ENCODE measurements at regions not wholly inside any gene's neighbourhood (a gene's known extent, or its start where the extent isn't known, plus 50 kb on each side); places are given as distances from the start of the nearest gene placed in this dataset.
"Not testable (repeated sequence)": the region's sequence is repeated elsewhere in the genome, so short reads cannot be mapped to it uniquely, and the experiment has no call there.

DNA sequence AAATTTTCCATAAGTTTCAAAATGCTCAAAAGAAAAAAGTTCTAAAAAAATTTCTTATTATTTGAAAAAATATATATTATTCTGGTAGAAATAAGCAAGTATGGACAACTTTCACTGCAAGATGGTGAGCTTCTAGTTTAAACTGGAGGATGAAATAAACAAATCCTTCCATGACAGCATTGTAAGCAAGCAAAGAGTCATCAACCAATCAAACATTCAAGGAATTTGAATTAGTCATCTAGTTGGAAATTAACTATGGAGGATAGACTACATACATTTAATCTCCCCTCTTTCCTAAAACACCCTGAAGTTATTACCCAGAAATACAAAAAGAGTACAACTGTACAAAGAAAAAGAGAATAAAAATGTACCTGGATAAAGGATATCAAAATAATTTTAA, 51.0 kb upstream of the IRX5 start:
- no peak for DNase-seq (ENCODE audit: low read depth)

DNA sequence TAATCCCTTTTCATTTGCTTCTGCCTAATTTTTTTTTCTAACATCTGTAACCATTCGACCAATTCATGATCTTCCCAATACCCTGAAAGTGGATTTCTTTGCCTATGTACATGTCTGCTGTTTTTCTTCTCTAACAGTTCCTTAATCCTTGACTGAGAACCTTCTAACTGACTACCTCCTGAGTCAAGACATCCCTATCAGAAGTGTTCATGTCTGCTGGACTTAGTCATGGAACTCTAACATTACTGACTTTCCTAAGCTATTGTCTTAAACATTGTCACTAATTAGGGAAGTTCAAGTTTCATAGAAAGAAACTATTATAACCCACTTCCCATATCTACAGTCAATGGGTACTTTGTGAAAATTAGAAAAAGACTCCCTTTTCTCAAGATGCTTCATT, 52.4 kb upstream of the IRX5 start:
- no peak for DNase-seq (ENCODE audit: low read depth)

DNA sequence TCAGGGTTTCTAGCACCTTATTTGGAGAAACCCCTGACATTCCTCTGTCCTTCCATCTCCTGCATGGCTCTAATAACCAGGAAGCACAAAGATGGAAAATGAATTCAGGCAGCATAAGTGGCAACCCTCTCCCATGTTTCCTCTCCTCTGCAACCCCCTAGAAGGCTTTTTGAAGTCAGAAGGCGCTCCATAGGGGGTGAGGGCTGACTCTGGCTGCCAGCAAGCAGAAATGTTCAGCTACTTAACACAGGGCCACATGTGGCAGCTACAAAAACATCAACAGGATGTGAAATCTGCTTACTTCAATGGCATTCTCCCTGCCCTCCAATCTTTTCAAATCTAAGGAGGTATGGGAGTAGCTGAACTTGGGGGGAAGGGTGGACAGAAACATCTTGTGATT, 55.2 kb upstream of the IRX5 start:
- no peak for DNase-seq (ENCODE audit: low read depth)

DNA sequence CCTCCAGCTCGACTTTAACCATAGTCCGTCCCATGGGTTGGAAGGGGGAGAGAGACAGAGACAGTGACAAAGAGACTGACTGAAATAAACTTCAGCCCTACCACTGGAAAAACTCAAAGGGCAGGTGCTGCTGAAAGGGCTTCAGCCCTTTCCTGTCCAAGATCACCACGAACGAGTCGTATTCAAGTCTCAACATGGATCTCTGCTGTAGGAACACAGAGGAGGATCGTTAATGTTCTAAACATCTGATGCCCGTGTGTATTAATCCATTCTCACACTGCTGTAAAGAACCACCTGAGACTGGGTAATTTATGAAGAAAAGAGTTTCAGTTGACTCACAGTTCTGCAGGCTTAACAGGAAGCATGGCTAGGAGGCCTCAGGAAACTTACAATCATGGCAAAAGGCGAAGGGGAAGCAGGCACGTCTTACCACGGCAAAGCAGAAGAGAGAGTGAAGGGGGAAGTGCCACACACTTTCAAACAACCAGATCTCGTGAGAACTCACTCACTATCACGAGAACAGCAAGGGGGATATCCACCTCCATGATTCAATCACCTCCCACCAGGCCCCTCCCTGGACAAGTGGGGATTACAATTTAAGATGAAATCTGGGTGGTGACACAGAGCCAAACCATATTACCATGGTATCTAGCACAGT, 56.8 kb upstream of the IRX5 start:
- DNase-seq (ENCODE audit: low read depth): not testable (repeated sequence)

DNA sequence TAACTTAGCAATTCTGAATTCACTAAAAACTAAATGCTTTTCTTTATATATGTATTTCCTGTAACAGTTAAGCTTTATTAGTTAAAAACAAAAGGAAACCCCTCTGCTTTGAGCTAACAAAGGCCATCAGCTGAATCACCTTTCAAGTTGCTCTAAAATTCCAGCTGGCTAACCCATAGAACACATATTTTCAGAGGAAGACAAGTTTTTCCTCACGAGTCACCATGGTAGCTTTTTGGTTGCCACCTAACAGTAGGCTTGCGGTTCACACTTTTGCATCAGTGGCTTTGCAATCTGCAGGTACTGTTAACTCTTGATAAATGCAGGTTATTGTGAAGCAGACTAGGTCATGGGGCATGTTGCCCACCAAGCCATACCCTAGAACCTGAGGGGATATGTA, 57.6 kb upstream of the IRX5 start:
- no peak for DNase-seq (ENCODE audit: low read depth)

DNA sequence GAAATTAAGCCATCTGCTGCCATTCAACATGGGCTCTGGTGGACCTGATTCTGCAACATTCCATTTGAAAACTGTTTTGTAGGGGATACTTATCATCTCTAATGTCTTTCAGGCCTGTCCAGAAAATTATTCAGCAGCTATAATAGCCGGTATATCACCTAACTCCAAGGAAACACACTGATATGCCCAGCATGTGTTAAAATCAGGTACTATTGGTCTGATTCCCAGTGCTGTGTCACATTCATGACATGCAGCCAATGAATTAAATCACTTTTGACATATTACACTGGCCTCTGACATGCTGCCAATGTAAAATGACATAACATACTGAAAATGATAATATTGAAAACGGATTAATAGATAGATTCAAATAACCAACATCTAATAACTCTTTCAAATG, 60.5 kb upstream of the IRX5 start:
- DNase-seq (ENCODE audit: low read depth): no peak

DNA sequence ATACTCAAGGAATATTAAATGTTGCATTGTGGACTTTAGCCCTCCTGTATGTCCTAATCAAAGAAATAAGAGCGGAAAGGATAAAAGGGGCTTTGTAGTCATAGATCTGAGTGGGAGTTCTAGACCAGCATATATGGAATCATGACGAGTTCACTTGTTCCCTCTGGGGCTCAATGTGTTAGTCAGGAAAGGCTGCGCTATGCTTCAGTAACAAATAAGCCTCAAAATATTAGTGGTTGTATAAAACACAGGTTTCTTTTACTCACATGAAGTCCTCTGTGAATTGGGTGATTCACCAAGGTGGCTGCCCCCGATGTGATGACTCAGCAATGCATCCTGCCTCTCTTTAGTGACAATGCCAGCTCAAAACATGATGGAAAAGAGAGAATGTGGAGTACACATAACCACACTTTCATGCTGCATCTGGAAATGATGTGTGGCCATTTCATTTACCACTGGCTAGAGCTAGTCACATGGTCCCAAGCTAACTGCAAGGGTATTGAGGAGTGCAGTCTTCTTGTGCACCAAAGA, 63.3 kb upstream of the IRX5 start:
- no peak for DNase-seq (ENCODE audit: low read depth)

DNA sequence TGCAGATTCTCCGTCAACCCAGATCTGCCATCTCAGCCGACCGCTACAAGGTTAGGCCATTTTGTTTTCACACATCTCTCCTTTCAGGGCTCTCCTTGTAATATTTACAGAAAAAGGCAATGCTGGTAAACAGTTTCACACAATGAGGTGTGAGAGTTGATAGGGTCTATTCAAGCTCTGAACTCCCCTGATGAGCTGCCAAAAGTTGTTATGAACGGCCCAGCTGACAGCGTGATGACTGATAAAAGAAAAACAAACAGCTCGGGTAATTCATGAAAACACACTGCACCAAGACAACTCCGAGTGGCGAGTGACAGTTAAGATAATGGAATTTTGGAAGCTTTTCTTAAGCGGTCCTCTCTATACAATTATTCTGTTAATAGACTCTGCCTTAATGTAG, 68.1 kb upstream of the IRX5 start:
- DNase-seq (ENCODE audit: low read depth): no peak

DNA sequence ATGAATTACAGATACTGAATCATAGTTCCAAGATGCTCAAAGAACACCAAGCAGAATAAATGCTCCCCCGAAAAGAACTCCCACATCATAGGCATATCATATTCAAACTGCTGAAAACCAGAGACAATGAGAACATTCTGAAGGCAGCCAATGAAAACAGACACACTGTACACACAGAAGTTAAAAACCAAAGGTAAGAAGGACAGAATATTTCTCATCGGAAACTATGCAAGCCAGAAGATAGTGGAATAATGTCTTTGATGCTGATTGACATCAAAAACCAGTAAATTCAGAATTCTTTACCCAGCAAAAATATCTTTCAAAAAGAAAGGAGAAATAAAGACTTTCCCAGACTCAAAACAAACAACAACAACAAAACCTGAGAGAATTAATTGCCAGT, 73.8 kb upstream of the IRX5 start:
- DNase-seq (ENCODE audit: low read depth): no peak

DNA sequence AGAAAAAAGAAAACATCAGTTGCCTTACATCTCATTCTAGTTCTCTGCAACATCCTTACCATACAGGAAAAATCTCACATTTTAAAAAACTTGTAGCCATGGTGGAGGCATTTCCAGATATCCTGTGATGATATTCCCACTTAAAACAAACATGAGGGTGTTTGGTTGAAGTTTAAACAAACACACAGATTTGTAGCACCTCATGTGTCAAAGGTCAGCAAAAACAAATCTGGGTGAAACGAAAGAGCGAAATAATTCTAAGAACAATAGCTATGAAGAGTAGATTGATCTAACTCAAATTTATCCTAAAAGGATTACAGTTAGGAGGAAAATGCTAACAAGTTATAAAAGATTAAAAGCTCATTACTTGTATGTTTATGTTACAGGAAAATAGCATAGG, 83.1 kb upstream of the IRX5 start:
- no peak for DNase-seq (ENCODE audit: low read depth)

DNA sequence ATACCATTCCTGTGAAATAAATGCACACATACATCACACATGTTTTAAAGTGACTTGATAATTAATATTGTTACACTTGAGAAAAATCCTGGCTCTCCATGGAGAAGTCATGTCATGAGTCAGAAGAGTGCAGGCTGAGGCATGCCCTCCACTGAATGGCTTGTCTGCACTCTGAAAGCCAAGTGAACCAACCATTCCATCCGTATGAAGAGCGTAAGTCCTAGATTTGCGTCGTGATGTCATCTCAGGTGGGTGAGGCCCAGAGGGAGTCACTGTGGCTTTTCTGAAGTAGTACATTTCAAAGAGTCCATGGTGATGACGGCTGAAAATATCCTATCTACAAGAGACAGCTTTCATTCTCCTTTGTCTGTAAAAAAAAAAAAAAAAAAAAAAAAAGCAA, 83.5 kb upstream of the IRX5 start:
- no peak for DNase-seq (ENCODE audit: low read depth)

DNA sequence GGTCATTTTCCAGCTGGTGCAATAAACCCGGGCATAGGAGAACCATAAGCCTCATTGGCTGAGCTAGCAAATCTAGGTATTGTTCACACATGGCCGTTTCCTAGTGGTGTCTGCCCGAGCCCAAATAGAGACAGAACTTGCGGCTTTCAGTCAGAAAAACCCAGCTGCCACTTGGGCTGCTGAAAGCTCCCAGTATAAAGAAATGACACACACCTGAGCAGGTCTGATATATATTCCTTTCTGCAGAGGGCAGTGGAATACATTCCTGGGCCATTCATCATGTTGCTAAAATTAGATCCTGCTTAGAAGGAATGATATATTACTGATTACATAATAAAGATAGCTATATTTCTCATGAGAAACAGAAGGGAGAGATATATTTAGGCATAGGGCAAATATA, 83.9 kb upstream of the IRX5 start:
- DNase-seq (ENCODE audit: low read depth): no peak

DNA sequence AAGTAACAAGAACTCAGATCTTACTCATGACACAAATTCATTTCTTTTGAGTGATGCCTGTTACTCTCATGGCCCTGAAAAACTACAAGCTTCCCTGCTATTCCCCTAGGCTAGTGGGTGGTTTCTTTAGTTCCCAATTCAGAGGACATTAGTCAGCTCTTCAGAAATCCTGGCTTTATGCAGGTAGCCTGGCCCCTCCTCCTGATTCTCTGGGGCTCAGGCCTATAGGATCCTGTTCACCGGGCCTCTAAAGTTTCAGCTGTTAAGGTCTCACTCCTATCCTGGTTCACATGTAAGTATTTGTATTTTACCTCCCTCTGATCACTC, 87.3 kb upstream of the IRX5 start:
- DNase-seq (ENCODE audit: low read depth): no peak

DNA sequence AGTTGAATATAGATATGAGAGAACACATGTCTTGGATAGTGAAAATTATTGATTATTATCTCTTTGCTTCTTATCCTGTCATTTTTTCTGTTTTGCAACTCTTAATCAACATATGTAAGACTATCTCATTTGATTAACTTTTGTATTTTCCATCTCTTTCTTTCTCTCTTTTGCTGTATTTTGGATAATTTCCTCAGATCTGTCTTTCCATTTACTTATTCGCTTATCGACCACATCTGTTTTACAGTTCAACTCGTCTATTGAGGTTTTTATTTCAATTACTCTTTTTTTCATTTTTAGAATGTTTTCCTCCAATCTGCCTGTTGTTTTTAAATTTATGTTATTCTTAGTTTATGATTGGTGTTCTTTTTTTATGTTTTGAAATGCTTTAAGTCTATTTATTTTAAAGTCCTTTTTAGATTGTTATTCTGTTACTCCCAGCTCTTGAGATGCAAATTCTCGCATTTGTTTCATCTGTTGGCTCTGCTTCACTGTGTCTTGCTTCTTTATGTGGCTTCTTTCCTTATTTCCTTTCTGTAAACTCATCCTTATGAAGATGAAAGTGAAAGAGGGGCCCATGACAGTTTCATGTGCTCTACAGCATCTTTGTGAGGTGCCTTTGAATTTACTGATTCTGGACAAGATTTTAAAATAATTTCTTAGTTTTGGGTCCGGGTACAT, 87.8 kb upstream of the IRX5 start:
- DNase-seq (ENCODE audit: low read depth): no peak

DNA sequence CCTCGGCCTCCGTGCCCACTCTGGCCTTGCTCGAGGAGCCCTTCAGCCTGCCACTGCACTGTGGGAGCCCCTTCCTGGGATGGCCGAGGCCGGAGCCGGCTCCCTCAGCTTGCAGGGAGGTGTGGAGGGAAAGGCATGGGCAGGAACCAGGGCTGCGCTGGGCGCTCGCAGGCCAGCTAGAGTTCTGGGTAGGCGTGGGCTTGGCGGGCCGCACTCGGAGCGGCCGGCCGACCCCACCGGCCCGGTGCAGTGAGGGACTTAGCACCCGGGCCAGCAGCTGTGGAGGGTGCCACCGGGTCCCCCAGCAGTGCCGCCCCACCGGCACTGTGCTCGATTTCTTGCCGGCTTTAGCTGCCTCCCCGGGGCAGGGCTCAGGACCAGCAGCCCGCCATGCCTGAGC, 101.0 kb upstream of the IRX5 start:
- no peak for DNase-seq (ENCODE audit: low read depth)

DNA sequence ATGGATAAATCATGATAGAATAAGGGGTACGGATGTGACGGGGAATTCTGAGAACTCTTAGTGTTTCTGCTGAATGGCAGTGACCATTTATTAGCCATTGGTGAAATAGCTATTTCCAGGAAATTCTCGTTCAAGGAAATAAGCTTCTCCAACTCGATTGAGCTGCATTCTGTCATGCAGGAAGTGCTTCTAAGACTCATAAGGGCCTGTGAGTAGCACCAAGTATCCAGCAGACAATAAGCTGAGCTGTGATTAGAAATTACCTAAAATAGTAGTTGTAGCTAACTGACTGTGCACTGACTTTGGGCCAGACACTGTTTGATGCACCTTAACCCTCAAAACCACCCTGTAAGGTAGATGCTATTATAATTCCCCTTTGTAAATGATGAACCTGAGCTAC, 107.8 kb upstream of the IRX5 start:
- no peak for DNase-seq (ENCODE audit: low read depth)

DNA sequence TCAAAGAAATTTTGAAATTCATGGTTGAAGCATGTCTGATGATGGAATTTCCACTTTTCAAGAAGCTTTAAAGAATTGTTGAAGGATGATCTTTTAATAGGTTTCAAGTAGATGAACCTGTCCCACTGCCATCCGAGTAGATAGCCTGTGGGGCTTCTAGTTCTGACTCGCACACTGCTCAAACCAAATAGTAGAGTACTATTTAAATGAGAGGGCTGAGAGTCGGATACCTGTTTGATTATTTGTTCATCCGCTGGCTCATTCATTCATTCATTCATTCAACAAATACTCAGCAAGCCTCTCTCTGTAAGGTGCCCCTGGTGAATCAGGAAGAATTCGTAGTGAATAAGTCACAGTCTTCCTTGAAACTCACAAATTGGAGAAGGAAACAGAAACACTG, 108.2 kb upstream of the IRX5 start:
- no peak for DNase-seq (ENCODE audit: low read depth)

DNA sequence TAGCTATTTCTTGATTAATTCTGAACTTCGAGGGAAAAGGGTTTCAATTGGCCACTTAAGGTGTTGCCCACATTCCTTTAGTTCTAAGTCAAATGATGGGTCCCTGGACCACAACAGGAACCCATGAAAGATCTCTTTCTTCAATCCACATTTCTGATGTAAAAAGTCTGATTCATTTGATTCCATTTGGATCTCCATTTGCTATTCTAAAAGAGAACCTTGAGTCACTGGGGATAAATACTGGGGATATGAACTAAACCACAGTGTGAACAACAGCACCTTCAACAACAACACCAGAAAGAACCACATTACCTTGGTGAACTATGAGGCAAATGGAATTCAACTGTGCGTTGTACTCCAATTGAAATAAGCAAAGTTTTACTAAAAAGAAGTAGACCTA, 108.9 kb upstream of the IRX5 start:
- DNase-seq (ENCODE audit: low read depth): no peak

DNA sequence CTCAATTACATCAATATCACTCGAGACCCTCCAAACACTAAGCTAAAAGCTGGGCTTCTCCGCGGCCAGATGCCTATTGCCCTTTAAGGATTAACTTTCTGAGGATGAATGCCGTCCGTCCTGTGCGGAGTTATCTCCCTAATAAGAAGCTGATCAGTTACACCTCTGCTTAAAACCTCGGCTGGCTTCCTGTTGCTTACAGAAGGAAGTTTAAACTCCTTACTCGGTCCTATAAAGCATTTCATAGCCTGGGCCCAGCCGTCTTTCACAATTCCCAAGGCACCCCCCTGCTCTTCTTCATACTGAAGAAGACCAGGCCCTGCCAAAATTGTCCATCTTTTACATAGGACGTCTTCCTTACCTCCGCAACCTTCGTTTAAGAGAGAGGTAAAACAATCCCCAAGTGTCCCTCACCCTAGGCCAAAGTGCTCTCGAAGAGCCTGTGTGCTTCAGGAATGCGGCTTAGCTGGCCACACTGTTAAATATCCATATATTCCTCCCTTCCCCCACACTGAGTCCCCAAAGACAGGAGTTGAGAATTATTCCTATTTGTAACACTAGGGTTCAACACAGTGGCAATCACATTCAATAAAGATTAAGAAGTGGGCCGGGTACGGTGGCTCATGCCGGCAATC, 112.6 kb upstream of the IRX5 start:
- no peak for DNase-seq (ENCODE audit: low read depth)

DNA sequence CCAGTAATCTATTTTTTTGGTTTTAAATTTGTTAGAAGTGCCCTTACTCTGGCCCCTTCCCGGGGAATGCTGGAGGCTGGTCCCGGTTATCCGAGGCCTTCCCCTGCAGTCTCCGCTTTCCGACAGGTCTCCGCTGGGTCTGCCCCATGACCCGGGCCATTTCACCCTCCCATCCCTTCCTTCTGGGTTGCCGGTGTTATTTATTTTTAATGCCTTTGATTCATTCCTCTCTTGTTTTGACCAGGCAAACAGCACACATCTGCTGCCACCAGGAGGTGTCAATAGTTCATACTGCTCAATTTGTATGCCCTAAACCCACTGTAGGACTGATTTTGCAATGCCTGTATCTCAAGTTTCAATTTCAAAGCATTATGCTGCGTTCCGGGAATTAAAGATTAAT, 113.2 kb upstream of the IRX5 start:
- DNase-seq (ENCODE audit: low read depth): no peak

DNA sequence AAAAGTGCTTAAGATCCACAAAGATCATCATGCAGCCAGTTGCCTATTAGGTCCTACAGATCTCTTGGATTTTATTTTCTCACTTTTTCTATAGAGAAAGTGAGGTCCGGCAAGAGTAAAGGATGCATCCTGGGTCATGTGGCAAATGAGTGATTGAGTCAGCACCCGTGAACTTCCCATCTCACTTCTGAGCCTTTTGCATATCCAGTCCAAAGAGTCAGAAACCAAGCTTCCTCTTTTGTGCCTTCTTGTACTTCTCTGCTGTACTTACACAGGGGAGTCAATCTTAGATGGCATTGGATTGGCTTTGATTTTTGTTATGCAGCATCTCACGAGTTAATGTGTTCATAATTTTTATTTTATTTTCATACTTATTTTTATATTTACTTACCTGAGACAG, 114.2 kb upstream of the IRX5 start:
- DNase-seq (ENCODE audit: low read depth): no peak

DNA sequence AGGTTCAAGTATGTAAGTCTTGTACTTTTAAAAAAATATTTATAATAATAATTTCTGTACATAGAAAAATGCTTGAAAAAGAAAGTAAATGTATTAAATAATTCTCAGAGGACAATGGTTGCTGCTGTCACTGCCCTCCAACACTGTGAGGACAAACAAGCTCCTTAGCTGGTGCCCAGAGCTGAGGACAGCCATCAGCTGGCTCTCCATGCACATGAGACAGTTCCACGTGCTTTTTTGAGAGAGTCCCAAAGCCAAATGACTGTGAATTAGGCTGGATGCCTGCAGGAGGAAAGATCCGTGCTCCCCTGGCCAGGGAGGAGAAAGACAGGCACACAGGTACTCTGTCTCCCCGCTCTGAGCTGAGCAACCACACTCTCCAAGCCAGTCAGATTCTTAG, 115.5 kb upstream of the IRX5 start:
- DNase-seq (ENCODE audit: low read depth): no peak

DNA sequence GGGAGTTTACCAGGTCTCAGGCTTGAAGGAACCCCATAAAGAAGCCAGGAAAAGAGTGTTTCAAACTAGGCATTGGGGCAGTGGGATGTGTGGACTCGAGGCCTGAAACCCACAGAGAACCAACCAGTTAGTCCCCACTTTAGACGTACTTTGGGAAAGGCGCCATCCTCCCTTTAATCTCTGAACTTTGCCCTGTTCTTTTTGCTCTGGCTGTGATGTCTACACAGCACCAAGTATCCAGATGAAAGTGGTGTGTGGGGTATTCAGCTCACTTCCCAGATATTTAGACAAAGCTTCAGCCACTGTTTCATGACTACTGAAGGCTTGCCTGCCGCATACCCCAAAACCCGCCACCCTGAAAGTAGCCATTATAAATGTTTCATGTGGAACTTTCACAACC, 116.9 kb upstream of the IRX5 start:
- DNase-seq (ENCODE audit: low read depth): no peak

DNA sequence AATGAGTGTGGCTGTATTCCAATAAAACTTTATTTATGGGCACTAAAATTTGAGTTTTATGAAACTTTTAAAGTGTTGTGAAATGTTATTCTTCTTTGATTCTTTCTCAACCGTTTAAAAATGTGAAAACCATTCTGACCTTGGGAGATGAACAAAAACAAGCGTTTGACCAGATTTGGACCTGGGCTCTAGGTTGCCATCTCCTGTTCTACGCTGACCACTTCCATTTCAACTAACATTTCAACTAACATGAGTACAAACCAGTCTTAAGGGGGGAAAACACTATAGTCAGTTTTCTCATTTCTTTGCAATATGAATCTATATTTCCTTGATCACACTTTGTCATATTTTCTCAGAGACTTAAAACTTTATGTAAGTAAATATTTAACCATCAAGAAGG, 118.4 kb upstream of the IRX5 start:
- DNase-seq (ENCODE audit: low read depth): no peak
